Erythroblast (primary cell): ENCODE measurements at regions not wholly inside any gene's neighbourhood (a gene's known extent, or its start where the extent isn't known, plus 50 kb on each side); places are given as distances from the start of the nearest gene placed in this dataset.
"Not testable (repeated sequence)": the region's sequence is repeated elsewhere in the genome, so short reads cannot be mapped to it uniquely, and the experiment has no call there.

Experiments
- DNase-seq, 2 experiments: peaks; one replicate each; lab custom pipeline; 2025; lab: John Stamatoyannopoulos, UW
- GATA1 ChIP-seq: IDR thresholded peaks from 2 replicates; pipeline ENCODE4 v1.6.1; 2011; ENCODE audit warnings: low read depth, mild to moderate bottlenecking, control low read depth, low read length, moderate library complexity
- POLR2A ChIP-seq: IDR thresholded peaks from 2 replicates; pipeline ENCODE4 v1.6.1; 2011; ENCODE audit warnings: mild to moderate bottlenecking, low read length

GRCh38 chr3:144809380-144809779, 837.8 kb downstream of the DIPK2A start:
- TF ChIP-seq POLR2A (no peak), GATA1 (no peak)
- DNase-seq: no peak

- no peak for TF ChIP-seq POLR2A
- no peak for TF ChIP-seq GATA1
- no peak for DNase-seq
Measured at GRCh38 chr3:144810160-144810559, 838.5 kb downstream of the DIPK2A start.

DNA sequence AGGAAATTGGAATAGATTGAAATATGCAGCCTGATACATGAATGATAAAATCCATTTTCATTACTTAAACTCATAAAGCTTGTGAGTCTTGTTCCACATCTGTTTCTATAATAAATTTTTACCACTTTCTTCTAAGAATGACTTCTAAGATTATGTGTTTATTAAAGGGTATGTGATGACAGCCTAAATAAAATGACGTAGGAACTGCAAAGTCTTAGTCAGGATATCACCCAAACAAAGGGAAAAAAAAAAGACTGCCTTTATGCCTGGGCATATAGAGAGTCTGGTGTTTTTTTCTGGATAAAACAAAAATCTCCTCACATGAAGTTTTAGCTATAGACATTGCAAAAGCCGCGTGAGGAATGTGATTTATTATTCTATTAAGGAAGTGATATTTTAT, 844.0 kb downstream of the DIPK2A start:
- TF ChIP-seq POLR2A (no peak), GATA1 (no peak)
- DNase-seq: no peak

GRCh38 chr3:144816323-144816722, 844.7 kb downstream of the DIPK2A start:
- DNase-seq: no peak
- TF ChIP-seq GATA1 (no peak), POLR2A (no peak)

DNA sequence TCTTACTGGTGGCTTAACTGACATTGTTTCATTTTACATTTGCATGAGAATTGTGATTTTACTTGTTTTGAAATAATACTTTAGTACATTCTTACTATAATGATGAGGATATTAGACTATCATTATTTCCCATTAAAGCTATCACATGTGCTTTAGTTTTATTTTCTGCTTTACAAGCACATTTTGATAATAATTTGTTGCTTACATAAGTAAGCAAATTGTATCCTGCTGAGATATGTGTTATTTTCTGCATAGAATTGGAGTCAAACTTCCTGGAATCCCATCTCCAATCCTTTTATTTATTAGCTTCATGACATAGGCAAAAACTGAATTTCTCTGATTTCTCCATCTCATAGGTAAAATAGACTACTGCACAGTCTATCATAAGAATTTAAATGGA, 847.4 kb downstream of the DIPK2A start:
- no peak for TF ChIP-seq POLR2A
- no peak for TF ChIP-seq GATA1
- DNase-seq: no peak

GRCh38 chr3:144820232-144820631, 848.6 kb downstream of the DIPK2A start:
- not testable (repeated sequence) for DNase-seq

DNA sequence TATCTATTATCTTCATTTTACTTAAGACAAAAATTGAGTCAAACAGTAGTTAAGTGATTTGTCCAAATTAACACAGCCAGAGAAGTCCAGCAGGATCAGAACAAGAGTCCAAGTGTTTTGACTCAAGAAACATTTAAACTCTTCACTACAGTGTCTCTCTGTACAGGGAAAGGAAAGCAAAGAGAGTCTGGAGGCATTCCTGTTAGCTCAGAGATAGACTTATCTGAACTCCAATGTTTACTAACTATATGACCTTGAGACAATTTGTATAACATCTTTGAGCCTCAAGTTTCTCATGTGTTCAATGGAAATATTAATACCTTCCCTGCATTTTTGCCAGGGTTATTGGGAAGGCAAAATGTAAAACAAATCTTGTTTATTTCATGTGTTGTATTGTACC, 849.1 kb downstream of the DIPK2A start:
- DNase-seq: no peak
- TF ChIP-seq GATA1 (no peak), POLR2A (no peak)

DNA sequence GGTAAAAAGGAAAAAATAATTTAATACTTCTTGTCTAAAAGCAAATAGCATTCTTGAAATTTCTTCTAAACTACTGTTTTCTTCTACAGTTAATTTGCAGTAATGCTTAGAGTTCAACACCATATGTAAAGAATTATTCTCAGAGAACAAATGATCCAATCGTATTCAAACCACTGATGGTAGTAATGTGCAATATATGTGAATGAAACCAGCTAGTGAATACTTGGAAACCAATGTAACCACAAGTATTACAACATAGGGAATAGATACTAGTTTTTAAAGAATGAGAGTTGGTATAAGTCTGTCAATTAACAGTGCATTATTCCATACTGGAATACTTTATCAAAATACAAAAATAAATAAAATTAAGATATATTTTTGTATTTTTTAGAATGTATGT, 850.0 kb downstream of the DIPK2A start:
- DNase-seq: no peak
- no peak for TF ChIP-seq POLR2A
- no peak for TF ChIP-seq GATA1

DNA sequence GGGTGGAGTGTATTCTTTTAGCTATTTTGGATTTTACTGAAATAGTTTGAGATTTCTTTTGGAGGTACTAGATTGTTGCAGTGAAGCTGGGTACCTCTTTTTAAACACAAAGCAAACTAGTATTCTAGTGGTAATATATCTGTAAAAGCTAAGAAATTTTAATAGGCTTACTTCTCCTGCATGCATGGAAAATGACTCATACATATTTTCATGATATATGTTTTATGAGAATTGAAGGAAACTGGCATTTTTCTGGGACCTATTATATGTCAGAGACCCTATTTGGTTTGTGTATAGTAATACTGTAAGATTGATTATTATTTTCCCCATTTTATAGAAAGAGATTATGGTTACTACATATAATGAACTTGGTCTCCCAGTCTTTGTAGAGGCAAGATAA, 851.0 kb downstream of the DIPK2A start:
- TF ChIP-seq GATA1: no peak
- TF ChIP-seq POLR2A: no peak

DNA sequence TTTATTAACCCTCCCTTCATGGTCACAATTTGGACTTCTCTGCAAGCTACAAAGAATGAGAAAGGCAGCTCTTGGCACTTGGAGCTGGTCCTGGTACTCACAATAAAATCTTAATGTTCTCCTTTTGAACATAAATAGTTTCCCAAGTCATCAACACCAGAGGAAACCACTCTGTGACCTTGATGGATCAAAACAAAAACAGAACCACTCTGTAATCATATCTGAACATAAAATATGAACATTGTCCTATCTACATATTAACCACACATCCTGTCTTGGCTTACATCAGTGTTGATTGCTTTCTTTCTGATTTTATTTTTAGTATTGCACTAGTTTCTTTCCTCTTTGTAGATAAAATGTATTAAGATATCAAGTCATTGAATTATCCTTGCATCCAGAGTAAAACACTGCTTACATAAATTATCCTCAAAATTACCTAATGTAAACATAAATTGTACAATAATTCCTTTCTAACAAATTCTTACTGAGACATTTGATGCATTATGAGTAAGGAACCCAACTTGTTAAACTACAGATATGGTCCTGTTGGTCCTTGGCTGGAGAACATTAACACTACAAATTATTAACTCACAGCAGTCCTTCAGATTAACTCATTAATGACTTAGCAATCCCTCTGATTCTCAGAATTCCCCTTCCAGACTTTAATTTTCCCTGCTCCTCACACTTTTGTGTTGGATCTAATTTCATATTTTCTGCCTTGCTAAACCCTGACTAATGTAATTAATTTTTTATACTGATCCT, 860.5 kb downstream of the DIPK2A start:
- no peak for TF ChIP-seq GATA1
- TF ChIP-seq POLR2A: no peak

More for the DNA sequence above, 851.0 kb downstream of the DIPK2A start:
- no peak for DNase-seq

GRCh38 chr3:144839991-144840390, 868.4 kb downstream of the DIPK2A start:
- DNase-seq: no peak
- TF ChIP-seq POLR2A: no peak
- TF ChIP-seq GATA1: no peak

More for the DNA sequence above, 860.5 kb downstream of the DIPK2A start:
- DNase-seq: no peak

DNA sequence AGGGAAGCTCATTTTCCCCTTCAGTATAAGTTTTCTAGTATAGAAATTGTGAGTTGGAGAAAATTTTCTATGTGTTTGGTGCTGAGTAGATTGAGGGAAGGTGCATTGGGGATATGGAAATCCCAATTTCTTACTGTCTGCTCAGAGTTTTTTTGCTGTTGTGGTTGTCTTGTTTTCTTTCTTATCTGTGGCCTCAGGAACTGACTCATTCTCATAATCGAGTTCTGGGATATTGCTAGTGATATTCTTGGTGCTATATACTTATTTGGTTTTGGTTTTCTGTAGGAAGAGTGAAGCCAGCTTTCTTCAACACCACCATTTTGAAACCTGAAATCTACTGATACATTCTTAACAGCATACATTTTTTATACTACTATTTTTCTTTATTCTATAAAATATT, 869.2 kb downstream of the DIPK2A start:
- TF ChIP-seq GATA1 (no peak), POLR2A (no peak)
- no peak for DNase-seq

GRCh38 chr3:144843099-144843498, 871.5 kb downstream of the DIPK2A start:
- TF ChIP-seq POLR2A (no peak), GATA1 (no peak)
- DNase-seq: no peak

DNA sequence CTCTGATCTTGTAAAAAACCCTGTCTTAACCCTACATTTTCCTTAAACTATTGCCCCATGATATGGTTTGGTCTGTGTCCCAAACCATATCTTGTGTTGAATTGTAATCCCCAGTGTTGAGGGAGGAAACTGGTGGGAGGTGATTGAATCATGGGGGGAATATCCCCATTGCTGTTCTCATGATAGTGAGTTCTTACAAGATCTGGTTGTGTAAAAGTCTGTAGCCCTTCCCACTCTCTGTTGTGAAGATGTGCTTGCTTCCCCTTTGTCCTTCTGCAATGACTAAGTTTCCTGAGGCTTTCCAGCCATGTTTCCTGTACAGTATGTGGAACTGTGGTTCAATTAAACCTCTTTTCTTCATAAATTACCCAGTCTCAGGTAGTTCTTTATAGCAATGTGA, 881.4 kb downstream of the DIPK2A start:
- DNase-seq: no peak
- no peak for TF ChIP-seq GATA1
- TF ChIP-seq POLR2A: no peak

GRCh38 chr3:144854020-144854419, 882.4 kb downstream of the DIPK2A start:
- not testable (repeated sequence) for DNase-seq

GRCh38 chr3:144859161-144859560, 887.5 kb downstream of the DIPK2A start:
- DNase-seq: no peak
- no peak for TF ChIP-seq GATA1
- no peak for TF ChIP-seq POLR2A
